K562 (cell line): ENCODE measurements at regions not wholly inside any gene's neighbourhood (a gene's known extent, or its start where the extent isn't known, plus 50 kb on each side); places are given as distances from the start of the nearest gene placed in this dataset.

Source experiments
- ATAC-seq: fragments of 200-7000 bp; cut with Tn5 transposase; 3 replicates; pipeline ENCODE4 v1.9.1; 2020; ENCODE audit warnings: moderate library complexity
- BruUV-seq: library from RNA; stranded (reverse); fragments of 400-500 nt; replicated peaks from 2 replicates; lab custom pipeline; 2021; lab: Mats Ljungman, UMichigan
- CTCF ChIA-PET: fragments of 300-600 bp; formaldehyde crosslinking; extraction: SDS; loops from one replicate; lab custom pipeline; 2021; ENCODE audit warnings: low intra/inter-chr PET ratio; lab: Yijun Ruan, JAX
- POLR2A ChIA-PET: fragments of 300-600, 350-650 bp; sonication (Branson Sonifier 250); formaldehyde crosslinking; extraction: SDS; loops from one replicate; lab custom pipeline; 2021; ENCODE audit warnings: antibody characterized with exemption, inconsistent platforms; lab: Yijun Ruan, JAX
- DNase-seq, 4 experiments: peaks; one replicate each; pipeline versions ENCODE4 v3.0.0 to v3.0.0-alpha.2; 2011 to 2018; ENCODE audit warnings: low spot score in 3 of 4, mixed read lengths in 3 of 4; ENCODE audit errors: extremely low read depth in 1 of 4
- FAIRE-seq: peaks from 2 replicates; lab custom pipeline; 2011; peaks lifted over from hg19 to GRCh38; lab: Jason Lieb, UNC
- H2AFZ ChIP-seq: 2 replicates; pipeline ENCODE4 v1.6.0; 2011; ENCODE audit warnings: low read depth, low read length, control low read depth, inconsistent platforms
- H3K27ac ChIP-seq: fragments of 200-600 bp; 3 replicates; pipeline ENCODE4 v1.8.0; 2011; ENCODE audit warnings: low read depth, mild to moderate bottlenecking, control low read depth, inconsistent platforms, low read length, moderate library complexity, mixed read lengths; ENCODE audit errors: extremely low read depth
- H3K27me3 ChIP-seq, 2 experiments: fragments of 300-600 bp in 1 of 2; 2 replicates in 1 of 2; 3 replicates in 1 of 2; pipeline versions ENCODE4 v1.6.0 to v1.8.0; 2011; ENCODE audit warnings: inconsistent platforms in 2 of 2, low read length in 2 of 2, mild to moderate bottlenecking in 1 of 2, mixed read lengths in 1 of 2, moderate library complexity in 1 of 2; ENCODE audit not compliant: control insufficient read depth in 2 of 2, insufficient read depth in 2 of 2
- H3K36me3 ChIP-seq: fragments of 300-600 bp; 3 replicates; pipeline ENCODE4 v1.8.0; 2011; ENCODE audit warnings: mild to moderate bottlenecking, low read length, inconsistent platforms; ENCODE audit not compliant: control insufficient read depth, insufficient read depth
- H3K4me1 ChIP-seq, 2 experiments: fragments of 200-600 bp in 1 of 2; replicated peaks in 1 of 2; 2 replicates in 1 of 2; 3 replicates in 1 of 2; pipeline versions ENCODE4 v1.5.1 to v1.8.0; 2011; ENCODE audit warnings: inconsistent platforms in 2 of 2, low read length in 2 of 2, mild to moderate bottlenecking in 1 of 2, mixed read lengths in 1 of 2, moderate library complexity in 1 of 2; ENCODE audit not compliant: control insufficient read depth in 2 of 2, insufficient read depth in 2 of 2
- H3K4me2 ChIP-seq: 2 replicates; pipeline ENCODE4 v1.6.1; 2011; ENCODE audit warnings: low read length, control low read depth, inconsistent platforms, mixed read lengths; ENCODE audit not compliant: insufficient read depth
- H3K4me3 ChIP-seq: fragments of 200-600 bp; sonication (generic), shearing (Covaris generic); 2 replicates; pipeline ENCODE4 v1.5.1; 2016; ENCODE audit warnings: control low read depth, inconsistent platforms
- H3K79me2 ChIP-seq: fragments of 200-600 bp; 3 replicates; pipeline ENCODE4 v1.8.0; 2011; ENCODE audit warnings: low read length, inconsistent platforms; ENCODE audit not compliant: control insufficient read depth, insufficient read depth
- H3K9ac ChIP-seq, 2 experiments: 2 replicates each; pipeline versions ENCODE4 v1.6.0 to v1.6.1; 2011; ENCODE audit warnings: low read depth in 2 of 2, low read length in 2 of 2, control low read depth in 1 of 2, inconsistent platforms in 1 of 2, mild to moderate bottlenecking in 1 of 2, mixed read lengths in 1 of 2; ENCODE audit not compliant: insufficient read depth in 1 of 2
- H3K9me1 ChIP-seq: one replicate; pipeline ENCODE4 v1.6.0; 2011; ENCODE audit warnings: inconsistent platforms, mild to moderate bottlenecking, low read length, moderate library complexity; ENCODE audit not compliant: control insufficient read depth, insufficient read depth
- H3K9me3 ChIP-seq: replicated peaks from 2 replicates; pipeline ENCODE4 v1.5.1; 2011; ENCODE audit warnings: low read depth, low read length, inconsistent platforms; ENCODE audit not compliant: control insufficient read depth, insufficient read depth
- H4K20me1 ChIP-seq: replicated peaks from 2 replicates; pipeline ENCODE4 v1.6.1; 2011; ENCODE audit warnings: low read length, inconsistent platforms, mixed read lengths; ENCODE audit not compliant: control insufficient read depth, insufficient read depth
- ASH1L ChIP-seq: fragments of 450-650 bp; IDR thresholded peaks from 2 replicates; pipeline ENCODE4 v1.6.1; 2018; ENCODE audit warnings: borderline replicate concordance, mild to moderate bottlenecking, low read depth; ENCODE audit not compliant: partially characterized antibody
- EGR1 ChIP-seq: fragments of 450-650 bp; conservative IDR thresholded peaks from 2 replicates; pipeline ENCODE4 v1.6.1; 2017; ENCODE audit warnings: mild to moderate bottlenecking
- FOXK2 ChIP-seq, 2 experiments: fragments of 450-650 bp; IDR thresholded peaks in 1 of 2; conservative IDR thresholded peaks in 1 of 2; 2 replicates each; pipeline ENCODE4 v1.6.1; 2016; ENCODE audit warnings: low read depth in 2 of 2, mild to moderate bottlenecking in 1 of 2
- KLF10 ChIP-seq: fragments of 250-450 bp; sonication (Bioruptor Pico); IDR thresholded peaks from 2 replicates; pipeline ENCODE4 v1.6.1; 2021; ENCODE audit warnings: matching md5 sums
- MCM5 ChIP-seq: fragments of 450-650 bp; IDR thresholded peaks from 2 replicates; pipeline ENCODE4 v1.6.1; 2016; ENCODE audit warnings: low read depth
- NR4A1 ChIP-seq, 2 experiments: fragments of 250-450 bp in 1 of 2; fragments of 450-650 bp in 1 of 2; sonication (Bioruptor Pico) in 1 of 2; IDR thresholded peaks; 2 replicates each; pipeline versions ENCODE4 v1.4.0 to v1.6.1; 2016 to 2020; ENCODE audit warnings: mild to moderate bottlenecking in 2 of 2, missing compliant biosample characterization in 1 of 2, missing genetic modification characterization in 1 of 2, moderate library complexity in 1 of 2
- PCBP1 ChIP-seq: fragments of 200-400 bp; formaldehyde crosslinking; IDR thresholded peaks from 2 replicates; pipeline ENCODE4 v1.6.1; 2018; ENCODE audit warnings: mild to moderate bottlenecking, low read depth, low read length; ENCODE audit not compliant: poor library complexity, severe bottlenecking
- PHB ChIP-seq: fragments of 250-450 bp; sonication (Bioruptor Pico); IDR thresholded peaks from 2 replicates; pipeline ENCODE4 v1.5.0; 2021
- POU5F1 ChIP-seq: fragments of 150-350 bp; IDR thresholded peaks from 2 replicates; pipeline ENCODE4 v1.6.1; 2014; ENCODE audit warnings: borderline replicate concordance, low read length, low read depth, mild to moderate bottlenecking; ENCODE audit not compliant: partially characterized antibody
- WGBS: fragments of 100-300 bp; shearing (Covaris generic); methylation state at CpG from one replicate; pipeline ENCODE4 v1.1.6; 2016; ENCODE audit warnings: low coverage, mixed read lengths; ENCODE audit not compliant: insufficient coverage; ENCODE audit errors: missing lambda C conversion rate; 5-methylcytosine and 5-hydroxymethylcytosine counted together
- in situ Hi-C: fragments of 300-500 bp; cut with MboI; formaldehyde crosslinking; loops from 4 replicates; pipeline ENCODE4 v1.15.0; 2018; ENCODE audit warnings: inconsistent platforms, mixed read lengths
- intact Hi-C: fragments of 100-400 bp; cut with micrococcal nuclease; formaldehyde crosslinking; loops from 2 replicates; pipeline ENCODE4 v1.14.2; 2022

GRCh38 chr6:91626911-91627310 lies 1040.0 kb upstream of the MAP3K7 start:
- H3K4me2 ChIP-seq = no peak overlapping the region
- BruUV-seq = no TSS peak
- H3K4me1 ChIP-seq = no peaks in the 10 kb centered on the region
- no peaks in the 10 kb centered on the region for H3K27me3 ChIP-seq
- 0 out of 2 replicates have a peak, but pooled peaks cover 2% of the 10 kb centered on the region for H3K9me3 ChIP-seq
- WGBS = 11% methylated on average over 4 of the region's 4 CpGs
- ChIA-PET POLR2A (no interaction called here), CTCF (no interaction called here)
- H3K9me1 ChIP-seq = no peaks in the 10 kb centered on the region
- H3K79me2 ChIP-seq = no peaks in the 10 kb centered on the region
- in situ Hi-C loops = no loop called here
- ATAC-seq (no peak), DNase-seq (no peak), FAIRE-seq (no peak)
- intact Hi-C loops = no loop called here
- TF ChIP-seq KLF10 (CRISPR knock-in tag) = no peak
- TF ChIP-seq FOXK2 (conservative IDR thresholded peaks at IDR 0.05 in 1 of 2, IDR thresholded peaks at IDR 0.05 in 1 of 2; ENCODE audit: low read depth in 2 of 2) = no peak
- no peak for TF ChIP-seq PHB
- H3K27ac ChIP-seq = no peak overlapping the region
- H4K20me1 ChIP-seq = no peaks in the 10 kb centered on the region
- no peak overlapping the region for H3K4me3 ChIP-seq
- H3K9ac ChIP-seq = no peak overlapping the region
- H3K36me3 ChIP-seq = no peaks in the 10 kb centered on the region
- no peak overlapping the region for H2AFZ ChIP-seq

- intact Hi-C loops = no loop called here
- Histone ChIP-seq H3K4me1 (no peaks in the 10 kb centered on the region), H3K9me1 (no peaks in the 10 kb centered on the region), H4K20me1 (no peaks in the 10 kb centered on the region), H3K9ac (no peak overlapping the region), H3K36me3 (no peaks in the 10 kb centered on the region), H3K79me2 (no peaks in the 10 kb centered on the region), H2AFZ (no peak overlapping the region), H3K9me3 (no peaks in the 10 kb centered on the region), H3K4me2 (no peak overlapping the region), H3K27ac (no peak overlapping the region), H3K27me3 (no peaks in the 10 kb centered on the region), H3K4me3 (no peak overlapping the region)
- CTCF ChIA-PET = no interaction called here
- in situ Hi-C loops = no loop called here
- no peak for ATAC-seq
- DNase-seq = no peak
- POLR2A ChIA-PET = no interaction called here
- TF ChIP-seq NR4A1 (CRISPR knock-in tag; IDR thresholded peaks at IDR 0.05) (no peak), NR4A1 (tag; IDR thresholded peaks at IDR 0.05) (no peak), POU5F1 (no peak), MCM5 (no peak), PCBP1 (no peak), EGR1 (no peak), ASH1L (no peak)
- BruUV-seq = no TSS peak
- no peak for FAIRE-seq
Measured at GRCh38 chr6:91613481-91613880, 1026.6 kb upstream of the MAP3K7 start.
